DOHH2 (cell line): ENCODE measurements at regions not wholly inside any gene's neighbourhood (a gene's known extent, or its start where the extent isn't known, plus 50 kb on each side); places are given as distances from the start of the nearest gene placed in this dataset.

ENCODE experiments used
- H3F3A ChIP-seq: fragments of 200-600 bp; sonication (generic), shearing (Covaris generic); 2 replicates; pipeline ENCODE4 v1.6.0; 2016; ENCODE audit warnings: antibody characterized with exemption, mild to moderate bottlenecking; ENCODE audit not compliant: control insufficient read depth, insufficient read depth
- H3K27ac ChIP-seq: fragments of 200-600 bp; sonication (generic); 2 replicates; pipeline ENCODE4 v1.5.1; 2014; ENCODE audit warnings: low read depth, mild to moderate bottlenecking, low read length, moderate library complexity
- H3K27me3 ChIP-seq: fragments of 200-600 bp; sonication (generic); 2 replicates; pipeline ENCODE4 v1.6.1; 2014; ENCODE audit warnings: mild to moderate bottlenecking, low read length, mixed read lengths; ENCODE audit not compliant: control insufficient read depth
- H3K36me3 ChIP-seq: fragments of 200-600 bp; sonication (generic); 2 replicates; pipeline ENCODE4 v1.6.1; 2014; ENCODE audit warnings: mild to moderate bottlenecking, low read length, moderate library complexity, mixed read lengths; ENCODE audit not compliant: control insufficient read depth
- H3K4me1 ChIP-seq: fragments of 200-600 bp; sonication (generic); 2 replicates; pipeline ENCODE4 v1.6.1; 2014; ENCODE audit warnings: mild to moderate bottlenecking, low read length, mixed read lengths; ENCODE audit not compliant: control insufficient read depth
- H3K4me2 ChIP-seq: fragments of 200-600 bp; sonication (generic); 2 replicates; pipeline ENCODE4 v1.6.0; 2014; ENCODE audit warnings: mild to moderate bottlenecking, low read length, moderate library complexity
- H3K4me3 ChIP-seq: fragments of 200-600 bp; sonication (generic); 2 replicates; pipeline ENCODE4 v1.5.1; 2014; ENCODE audit warnings: mild to moderate bottlenecking, low read length, mixed read lengths
- H3K79me2 ChIP-seq: fragments of 200-600 bp; sonication (generic); 2 replicates; pipeline ENCODE4 v1.6.1; 2014; ENCODE audit warnings: mild to moderate bottlenecking, low read length, mixed read lengths; ENCODE audit not compliant: control insufficient read depth
- H3K9me2 ChIP-seq: fragments of 200-600 bp; sonication (generic); replicated peaks from 2 replicates; pipeline ENCODE4 v1.6.1; 2014; ENCODE audit warnings: mild to moderate bottlenecking, low read length, mixed read lengths; ENCODE audit not compliant: control insufficient read depth
- H3K9me3 ChIP-seq: fragments of 200-600 bp; sonication (generic); 2 replicates; pipeline ENCODE4 v1.6.1; 2014; ENCODE audit warnings: antibody characterized with exemption, low read length, mixed read lengths; ENCODE audit not compliant: control insufficient read depth, insufficient read depth
- H4K20me1 ChIP-seq: fragments of 200-600 bp; sonication (generic); 2 replicates; pipeline ENCODE4 v1.6.0; 2014; ENCODE audit warnings: low read depth, mild to moderate bottlenecking, antibody characterized with exemption, low read length, moderate library complexity; ENCODE audit not compliant: control insufficient read depth, insufficient read depth
- EZH2phosphoT487 ChIP-seq: fragments of 200-600 bp; sonication (generic); IDR thresholded peaks from 2 replicates; pipeline ENCODE4 v1.6.1; 2017; ENCODE audit warnings: borderline replicate concordance, mild to moderate bottlenecking, antibody characterized with exemption, low read length, moderate library complexity, mixed read lengths
- TF ChIP-seq, protein P1 (sequence below): fragments of 200-600 bp; sonication (generic); IDR thresholded peaks from one replicate; pipeline ENCODE4 v1.5.1; 2014; ENCODE audit warnings: antibody characterized with exemption, mild to moderate bottlenecking, low read depth, low read length; ENCODE audit not compliant: poor library complexity, severe bottlenecking

DNA sequence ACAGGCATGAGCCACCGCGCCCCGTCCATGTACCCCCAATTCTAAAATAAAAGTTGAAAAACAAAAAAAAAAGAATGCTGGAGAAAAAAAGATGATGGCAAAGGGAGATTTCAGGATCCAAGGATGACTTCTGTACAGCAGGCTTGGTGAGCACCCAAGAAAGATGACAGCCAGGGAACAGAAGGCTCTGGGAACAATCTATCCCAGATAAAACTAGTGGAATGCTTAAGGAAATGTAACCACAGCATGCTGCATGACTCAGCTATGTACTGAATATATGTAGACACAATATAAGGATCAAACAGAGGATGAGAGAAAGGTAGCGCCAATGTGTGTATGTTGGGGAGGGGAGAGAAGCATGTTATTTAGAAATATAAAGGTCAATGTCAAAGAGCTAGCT lies 123.7 kb upstream of the TMTC1 start:
- TF ChIP-seq EZH2phosphoT487 = no peak
- TF ChIP-seq, protein P1, sequence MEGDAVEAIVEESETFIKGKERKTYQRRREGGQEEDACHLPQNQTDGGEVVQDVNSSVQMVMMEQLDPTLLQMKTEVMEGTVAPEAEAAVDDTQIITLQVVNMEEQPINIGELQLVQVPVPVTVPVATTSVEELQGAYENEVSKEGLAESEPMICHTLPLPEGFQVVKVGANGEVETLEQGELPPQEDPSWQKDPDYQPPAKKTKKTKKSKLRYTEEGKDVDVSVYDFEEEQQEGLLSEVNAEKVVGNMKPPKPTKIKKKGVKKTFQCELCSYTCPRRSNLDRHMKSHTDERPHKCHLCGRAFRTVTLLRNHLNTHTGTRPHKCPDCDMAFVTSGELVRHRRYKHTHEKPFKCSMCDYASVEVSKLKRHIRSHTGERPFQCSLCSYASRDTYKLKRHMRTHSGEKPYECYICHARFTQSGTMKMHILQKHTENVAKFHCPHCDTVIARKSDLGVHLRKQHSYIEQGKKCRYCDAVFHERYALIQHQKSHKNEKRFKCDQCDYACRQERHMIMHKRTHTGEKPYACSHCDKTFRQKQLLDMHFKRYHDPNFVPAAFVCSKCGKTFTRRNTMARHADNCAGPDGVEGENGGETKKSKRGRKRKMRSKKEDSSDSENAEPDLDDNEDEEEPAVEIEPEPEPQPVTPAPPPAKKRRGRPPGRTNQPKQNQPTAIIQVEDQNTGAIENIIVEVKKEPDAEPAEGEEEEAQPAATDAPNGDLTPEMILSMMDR = no peak
- Histone ChIP-seq H3K27me3 (no peaks in the 10 kb centered on the region), H3K4me3 (no peak overlapping the region), H3K9me3 (no peaks in the 10 kb centered on the region; the same call in 1 of the 2 replicates), H3K4me1 (no peaks in the 10 kb centered on the region), H3K79me2 (no peaks in the 10 kb centered on the region), H4K20me1 (no peaks in the 10 kb centered on the region), H3K9me2 (no peaks in the 10 kb centered on the region), H3K27ac (no peak overlapping the region), H3K4me2 (no peak overlapping the region), H3K36me3 (no peaks in the 10 kb centered on the region), H3F3A (no peaks in the 10 kb centered on the region)

- TF ChIP-seq, protein P1 = no peak
- no peak for TF ChIP-seq EZH2phosphoT487
- H3K9me3 ChIP-seq = no peaks in the 10 kb centered on the region; the same call in 1 of the 2 replicates
- H3K79me2 ChIP-seq = no peaks in the 10 kb centered on the region
- no peaks in the 10 kb centered on the region for H3K27me3 ChIP-seq
- no peaks in the 10 kb centered on the region for H3K9me2 ChIP-seq
- no peak overlapping the region for H3K4me3 ChIP-seq
- H3F3A ChIP-seq = no peaks in the 10 kb centered on the region
- no peaks in the 10 kb centered on the region for H3K4me1 ChIP-seq
- H4K20me1 ChIP-seq = no peaks in the 10 kb centered on the region
- no peaks in the 10 kb centered on the region for H3K36me3 ChIP-seq
- no peak overlapping the region for H3K4me2 ChIP-seq
- H3K27ac ChIP-seq = no peak overlapping the region
These were observed 118.3 kb upstream of the TMTC1 start for GRCh38 chr12:29902043-29902442.

- Histone ChIP-seq H3K4me3 (no peak overlapping the region), H3K79me2 (no peaks in the 10 kb centered on the region), H3K4me1 (no peaks in the 10 kb centered on the region), H3K4me2 (no peak overlapping the region), H3K36me3 (no peaks in the 10 kb centered on the region), H3K27ac (no peak overlapping the region), H3K9me2 (no peaks in the 10 kb centered on the region), H3F3A (no peaks in the 10 kb centered on the region), H4K20me1 (no peaks in the 10 kb centered on the region), H3K9me3 (no peaks in the 10 kb centered on the region; the same call in 1 of the 2 replicates), H3K27me3 (no peaks in the 10 kb centered on the region)
- TF ChIP-seq, protein P1 = no peak
- no peak for TF ChIP-seq EZH2phosphoT487
These were observed 117.8 kb upstream of the TMTC1 start for GRCh38 chr12:29901585-29901984.
